GM12892 (cell line): ENCODE measurements at regions not wholly inside any gene's neighbourhood (a gene's known extent, or its start where the extent isn't known, plus 50 kb on each side); places are given as distances from the start of the nearest gene placed in this dataset.

ENCODE experiments used
- POLR2A ChIP-seq: IDR thresholded peaks from 2 replicates; pipeline ENCODE4 v1.6.1; 2011; ENCODE audit warnings: low read depth, low read length, control low read depth
- POLR2AphosphoS5 ChIP-seq: IDR thresholded peaks from 2 replicates; pipeline ENCODE4 v1.6.1; 2011; ENCODE audit warnings: low read depth, low read length, control low read depth
- TAF1 ChIP-seq: IDR thresholded peaks from 2 replicates; pipeline ENCODE4 v1.6.1; 2011; ENCODE audit warnings: low read depth, mild to moderate bottlenecking, control low read depth, low read length, borderline replicate concordance

GRCh38 chr9:126056312-126057021 is 270.2 kb upstream of the MVB12B start:
- TF ChIP-seq POLR2AphosphoS5: no peak
- no peak for TF ChIP-seq TAF1
- no peak for TF ChIP-seq POLR2A
